ENCODE measurements at regions not wholly inside any gene's neighbourhood (a gene's known extent, or its start where the extent isn't known, plus 50 kb on each side); places are given as distances from the start of the nearest gene placed in this dataset.

- no peaks in the 10 kb centered on the region for H3K27me3 ChIP-seq (ENCODE audit: control insufficient read depth, insufficient read depth, low read length)
- H3K4me1 ChIP-seq (ENCODE audit: control insufficient read depth, insufficient read depth, low read length): no peaks in the 10 kb centered on the region
- no peaks in the 10 kb centered on the region for H3K9me3 ChIP-seq (ENCODE audit: control insufficient read depth, insufficient read depth, low read length)
- no peaks in the 10 kb centered on the region for H3K36me3 ChIP-seq (ENCODE audit: control insufficient read depth, insufficient read depth, low read length)
- no peak overlapping the region for H3K4me3 ChIP-seq (ENCODE audit: low read depth, low read length)
- no peak overlapping the region for H3K9ac ChIP-seq (ENCODE audit: low read depth, low read length)
Observed at GRCh38 chr11:91978747-91979146, 245.9 kb upstream of the FAT3 start.

- no peak overlapping the region for H3K4me3 ChIP-seq (ENCODE audit: low read depth, low read length)
Observed at GRCh38 chr11:91972665-91973266, 251.9 kb upstream of the FAT3 start.

GRCh38 chr11:91970624-91971023 is 254.0 kb upstream of the FAT3 start:
- no peaks in the 10 kb centered on the region for H3K4me1 ChIP-seq (ENCODE audit: control insufficient read depth, insufficient read depth, low read length)

More at GRCh38 chr11:91972665-91973266, 251.9 kb upstream of the FAT3 start:
- Histone ChIP-seq H3K9me3 (ENCODE audit: control insufficient read depth, insufficient read depth, low read length) (no peaks in the 10 kb centered on the region), H3K4me1 (ENCODE audit: control insufficient read depth, insufficient read depth, low read length) (no peaks in the 10 kb centered on the region), H3K27me3 (ENCODE audit: control insufficient read depth, insufficient read depth, low read length) (no peaks in the 10 kb centered on the region), H3K36me3 (ENCODE audit: control insufficient read depth, insufficient read depth, low read length) (no peaks in the 10 kb centered on the region), H3K9ac (ENCODE audit: low read depth, low read length) (no peak overlapping the region)

GRCh38 chr11:91969486-91969885 is 255.1 kb upstream of the FAT3 start:
- Histone ChIP-seq H3K4me1 (ENCODE audit: control insufficient read depth, insufficient read depth, low read length) (no peaks in the 10 kb centered on the region), H3K36me3 (ENCODE audit: control insufficient read depth, insufficient read depth, low read length) (no peaks in the 10 kb centered on the region), H3K9ac (ENCODE audit: low read depth, low read length) (no peak overlapping the region), H3K4me3 (ENCODE audit: low read depth, low read length) (no peak overlapping the region), H3K27me3 (ENCODE audit: control insufficient read depth, insufficient read depth, low read length) (no peaks in the 10 kb centered on the region), H3K9me3 (ENCODE audit: control insufficient read depth, insufficient read depth, low read length) (no peaks in the 10 kb centered on the region)

More at GRCh38 chr11:91970624-91971023, 254.0 kb upstream of the FAT3 start:
- no peaks in the 10 kb centered on the region for H3K27me3 ChIP-seq (ENCODE audit: control insufficient read depth, insufficient read depth, low read length)
- H3K4me3 ChIP-seq (ENCODE audit: low read depth, low read length): no peak overlapping the region
- no peak overlapping the region for H3K9ac ChIP-seq (ENCODE audit: low read depth, low read length)
- no peaks in the 10 kb centered on the region for H3K36me3 ChIP-seq (ENCODE audit: control insufficient read depth, insufficient read depth, low read length)
- no peaks in the 10 kb centered on the region for H3K9me3 ChIP-seq (ENCODE audit: control insufficient read depth, insufficient read depth, low read length)

GRCh38 chr11:91967691-91968045 is 256.9 kb upstream of the FAT3 start:
- H3K9me3 ChIP-seq (ENCODE audit: control insufficient read depth, insufficient read depth, low read length): no peaks in the 10 kb centered on the region
- no peaks in the 10 kb centered on the region for H3K27me3 ChIP-seq (ENCODE audit: control insufficient read depth, insufficient read depth, low read length)
- no peaks in the 10 kb centered on the region for H3K36me3 ChIP-seq (ENCODE audit: control insufficient read depth, insufficient read depth, low read length)
- H3K4me1 ChIP-seq (ENCODE audit: control insufficient read depth, insufficient read depth, low read length): no peaks in the 10 kb centered on the region
- no peak overlapping the region for H3K4me3 ChIP-seq (ENCODE audit: low read depth, low read length)
- no peak overlapping the region for H3K9ac ChIP-seq (ENCODE audit: low read depth, low read length)

GRCh38 chr11:91967026-91967690 is 257.5 kb upstream of the FAT3 start:
- Histone ChIP-seq H3K4me3 (ENCODE audit: low read depth, low read length) (no peak overlapping the region), H3K9me3 (ENCODE audit: control insufficient read depth, insufficient read depth, low read length) (no peaks in the 10 kb centered on the region), H3K27me3 (ENCODE audit: control insufficient read depth, insufficient read depth, low read length) (no peaks in the 10 kb centered on the region)

GRCh38 chr11:91966368-91966767 is 258.2 kb upstream of the FAT3 start:
- no peaks in the 10 kb centered on the region for H3K36me3 ChIP-seq (ENCODE audit: control insufficient read depth, insufficient read depth, low read length)
- H3K9ac ChIP-seq (ENCODE audit: low read depth, low read length): no peak overlapping the region
- H3K27me3 ChIP-seq (ENCODE audit: control insufficient read depth, insufficient read depth, low read length): no peaks in the 10 kb centered on the region
- H3K9me3 ChIP-seq (ENCODE audit: control insufficient read depth, insufficient read depth, low read length): no peaks in the 10 kb centered on the region
- no peak overlapping the region for H3K4me3 ChIP-seq (ENCODE audit: low read depth, low read length)
- no peaks in the 10 kb centered on the region for H3K4me1 ChIP-seq (ENCODE audit: control insufficient read depth, insufficient read depth, low read length)

More at GRCh38 chr11:91967026-91967690, 257.5 kb upstream of the FAT3 start:
- Histone ChIP-seq H3K9ac (ENCODE audit: low read depth, low read length) (no peak overlapping the region), H3K4me1 (ENCODE audit: control insufficient read depth, insufficient read depth, low read length) (no peaks in the 10 kb centered on the region), H3K36me3 (ENCODE audit: control insufficient read depth, insufficient read depth, low read length) (no peaks in the 10 kb centered on the region)

GRCh38 chr11:91960770-91961169 is 263.8 kb upstream of the FAT3 start:
- H3K36me3 ChIP-seq (ENCODE audit: control insufficient read depth, insufficient read depth, low read length): no peaks in the 10 kb centered on the region
- no peak overlapping the region for H3K9ac ChIP-seq (ENCODE audit: low read depth, low read length)
- H3K27me3 ChIP-seq (ENCODE audit: control insufficient read depth, insufficient read depth, low read length): no peaks in the 10 kb centered on the region
- H3K4me3 ChIP-seq (ENCODE audit: low read depth, low read length): no peak overlapping the region
- no peaks in the 10 kb centered on the region for H3K9me3 ChIP-seq (ENCODE audit: control insufficient read depth, insufficient read depth, low read length)
- H3K4me1 ChIP-seq (ENCODE audit: control insufficient read depth, insufficient read depth, low read length): no peaks in the 10 kb centered on the region

GRCh38 chr11:91959411-91959810 is 265.2 kb upstream of the FAT3 start:
- no peaks in the 10 kb centered on the region for H3K36me3 ChIP-seq (ENCODE audit: control insufficient read depth, insufficient read depth, low read length)
- H3K9me3 ChIP-seq (ENCODE audit: control insufficient read depth, insufficient read depth, low read length): no peaks in the 10 kb centered on the region
- no peaks in the 10 kb centered on the region for H3K27me3 ChIP-seq (ENCODE audit: control insufficient read depth, insufficient read depth, low read length)
- no peak overlapping the region for H3K9ac ChIP-seq (ENCODE audit: low read depth, low read length)
- H3K4me3 ChIP-seq (ENCODE audit: low read depth, low read length): no peak overlapping the region
- H3K4me1 ChIP-seq (ENCODE audit: control insufficient read depth, insufficient read depth, low read length): no peaks in the 10 kb centered on the region

- Histone ChIP-seq H3K36me3 (ENCODE audit: control insufficient read depth, insufficient read depth, low read length) (no peaks in the 10 kb centered on the region), H3K9me3 (ENCODE audit: control insufficient read depth, insufficient read depth, low read length) (no peaks in the 10 kb centered on the region), H3K9ac (ENCODE audit: low read depth, low read length) (no peak overlapping the region), H3K27me3 (ENCODE audit: control insufficient read depth, insufficient read depth, low read length) (no peaks in the 10 kb centered on the region), H3K4me3 (ENCODE audit: low read depth, low read length) (no peak overlapping the region), H3K4me1 (ENCODE audit: control insufficient read depth, insufficient read depth, low read length) (no peaks in the 10 kb centered on the region)
Observed at GRCh38 chr11:91956711-91957110, 267.9 kb upstream of the FAT3 start.

- no peaks in the 10 kb centered on the region for H3K36me3 ChIP-seq (ENCODE audit: control insufficient read depth, insufficient read depth, low read length)
- no peak overlapping the region for H3K4me3 ChIP-seq (ENCODE audit: low read depth, low read length)
Observed at GRCh38 chr11:91955206-91955605, 269.4 kb upstream of the FAT3 start.

GRCh38 chr11:91952056-91952455 is 272.6 kb upstream of the FAT3 start:
- Histone ChIP-seq H3K9ac (ENCODE audit: low read depth, low read length) (no peak overlapping the region), H3K4me3 (ENCODE audit: low read depth, low read length) (no peak overlapping the region), H3K36me3 (ENCODE audit: control insufficient read depth, insufficient read depth, low read length) (no peaks in the 10 kb centered on the region), H3K9me3 (ENCODE audit: control insufficient read depth, insufficient read depth, low read length) (no peaks in the 10 kb centered on the region), H3K4me1 (ENCODE audit: control insufficient read depth, insufficient read depth, low read length) (no peaks in the 10 kb centered on the region), H3K27me3 (ENCODE audit: control insufficient read depth, insufficient read depth, low read length) (no peaks in the 10 kb centered on the region)

More at GRCh38 chr11:91955206-91955605, 269.4 kb upstream of the FAT3 start:
- Histone ChIP-seq H3K9ac (ENCODE audit: low read depth, low read length) (no peak overlapping the region), H3K27me3 (ENCODE audit: control insufficient read depth, insufficient read depth, low read length) (no peaks in the 10 kb centered on the region), H3K9me3 (ENCODE audit: control insufficient read depth, insufficient read depth, low read length) (no peaks in the 10 kb centered on the region), H3K4me1 (ENCODE audit: control insufficient read depth, insufficient read depth, low read length) (no peaks in the 10 kb centered on the region)
